ENCODE measurements at regions not wholly inside any gene's neighbourhood (a gene's known extent, or its start where the extent isn't known, plus 50 kb on each side); places are given as distances from the start of the nearest gene placed in this dataset.

- no peak for DNase-seq (ENCODE audit: low read depth)
Measured at GRCh38 chr10:110398419-110399105, 93.8 kb upstream of the SMNDC1 start.

GRCh38 chr10:110399106-110399964, 94.6 kb upstream of the SMNDC1 start:
- no peak for DNase-seq (ENCODE audit: low read depth)

DNA sequence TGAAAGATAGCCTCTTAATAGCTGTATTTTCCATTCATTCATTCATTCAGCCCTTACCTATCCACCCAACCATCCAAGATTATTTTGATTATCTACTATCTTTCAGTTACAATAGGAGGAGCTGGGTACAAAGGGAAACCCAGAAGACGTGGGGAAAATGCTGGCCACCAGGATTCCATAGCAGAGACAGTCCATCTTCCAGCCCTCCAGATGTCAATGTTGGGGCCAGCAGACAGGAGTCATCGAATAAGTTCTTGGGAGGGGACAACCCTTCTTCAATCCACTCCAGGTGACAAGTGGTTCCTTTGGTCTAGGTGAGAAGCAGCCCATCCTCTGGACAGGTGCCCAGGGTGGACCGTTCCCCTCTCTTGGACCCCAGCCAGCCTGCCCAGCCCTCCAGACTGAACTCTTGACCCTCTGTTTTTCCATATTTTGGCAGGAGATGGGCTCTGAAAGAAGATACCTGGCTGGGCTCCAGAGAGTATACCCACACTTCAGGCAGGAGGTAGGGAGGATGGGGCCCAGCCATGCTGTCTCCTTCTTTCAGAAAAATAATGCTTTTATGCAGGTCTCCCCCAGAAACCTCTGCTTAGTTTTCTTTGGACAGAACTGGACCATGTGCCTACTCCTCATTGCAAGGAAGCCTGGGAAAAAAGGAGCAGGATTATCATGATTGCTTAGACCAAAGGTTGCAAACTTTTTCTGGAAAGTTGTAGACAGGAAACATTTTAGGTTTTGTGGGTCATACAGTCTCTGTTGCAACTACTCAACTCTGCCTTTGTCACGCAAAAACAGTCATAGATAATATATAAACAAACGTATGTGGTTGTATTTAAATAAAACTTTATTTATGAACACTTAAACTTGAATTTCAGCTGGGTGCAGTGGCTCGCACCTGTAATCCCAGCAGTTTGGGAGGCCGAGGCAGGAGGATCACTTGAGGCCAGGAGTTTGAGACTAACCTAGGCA, 95.5 kb upstream of the SMNDC1 start:
- no peak for DNase-seq (ENCODE audit: low read depth)

DNA sequence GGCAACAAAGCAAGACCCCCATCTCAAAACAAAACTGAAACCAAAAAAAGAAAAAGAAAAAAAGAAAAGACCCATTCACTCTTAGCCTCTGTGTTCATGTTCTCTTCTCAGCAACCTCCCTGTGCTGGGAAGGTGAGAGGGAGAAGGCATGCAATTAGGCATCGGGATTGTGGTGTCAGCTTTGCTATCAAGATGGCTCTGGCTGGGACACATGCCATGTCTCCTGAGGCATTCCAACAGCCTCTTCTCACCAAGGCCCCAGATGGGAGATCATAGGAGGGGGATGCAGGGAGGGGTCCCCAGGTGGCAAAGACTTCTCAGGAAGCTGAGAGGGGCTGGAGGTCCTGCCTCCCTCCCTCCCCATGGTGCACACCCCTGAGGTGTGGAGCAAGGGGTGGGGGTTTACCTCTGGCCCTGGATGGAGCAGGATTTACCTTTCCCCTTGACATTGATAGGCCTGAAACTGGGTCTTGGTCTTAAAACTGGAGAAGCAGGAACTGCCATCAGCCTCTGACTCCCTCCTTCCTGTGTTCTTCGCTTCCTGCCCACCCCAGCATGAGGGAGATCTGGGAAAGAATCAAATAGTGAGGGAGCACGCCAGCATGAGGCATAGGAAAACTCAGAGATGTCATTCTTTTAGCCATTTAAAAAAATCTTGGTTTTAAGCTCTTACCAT, 96.2 kb upstream of the DUSP5 start:
- DNase-seq (ENCODE audit: low read depth), result no peak

GRCh38 chr10:110402077-110402416, 95.7 kb upstream of the DUSP5 start:
- no peak for DNase-seq (ENCODE audit: low read depth)

DNA sequence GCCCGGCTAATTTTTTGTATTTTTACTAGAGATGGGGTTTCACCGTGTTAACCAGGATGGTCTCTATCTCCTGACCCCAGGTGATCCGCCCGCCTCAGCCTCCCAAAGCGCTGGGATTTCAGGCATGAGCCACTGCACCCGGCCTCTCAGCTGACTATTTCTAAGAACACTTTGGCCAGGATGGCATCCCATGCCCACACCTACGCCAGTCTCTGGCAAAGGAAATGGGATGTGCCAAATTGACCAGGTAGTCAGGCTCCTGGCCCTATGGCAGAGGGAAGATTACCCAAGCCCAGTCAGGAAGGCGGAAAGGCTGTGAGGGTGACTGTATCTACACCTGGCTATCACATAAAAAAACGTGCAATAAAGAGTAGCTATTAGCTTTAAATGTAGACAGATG, 94.1 kb upstream of the DUSP5 start:
- no peak for DNase-seq (ENCODE audit: low read depth)

DNA sequence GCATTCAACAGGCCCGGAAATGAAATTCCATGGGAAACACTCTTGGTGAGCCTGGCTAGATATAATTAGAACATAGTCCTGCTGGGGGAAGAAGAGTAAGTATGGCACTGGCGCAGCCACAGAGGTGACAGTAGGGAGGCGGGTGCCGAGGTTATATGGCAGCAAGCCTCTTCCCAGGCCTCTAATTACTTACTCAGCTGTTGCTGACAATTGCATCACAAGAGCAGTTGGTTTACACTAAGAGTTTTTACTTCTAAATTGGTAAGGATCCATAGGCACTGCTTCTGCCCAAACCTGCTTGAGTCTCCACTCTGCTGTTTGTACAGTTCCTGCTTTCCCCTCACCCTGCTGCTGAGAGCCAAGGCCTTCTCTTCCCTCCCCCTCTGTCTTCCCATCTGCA, 93.3 kb upstream of the DUSP5 start:
- DNase-seq (ENCODE audit: low read depth), result no peak

- no peak for DNase-seq (ENCODE audit: low read depth)
Measured at GRCh38 chr10:110404825-110405224, 92.9 kb upstream of the DUSP5 start.

DNA sequence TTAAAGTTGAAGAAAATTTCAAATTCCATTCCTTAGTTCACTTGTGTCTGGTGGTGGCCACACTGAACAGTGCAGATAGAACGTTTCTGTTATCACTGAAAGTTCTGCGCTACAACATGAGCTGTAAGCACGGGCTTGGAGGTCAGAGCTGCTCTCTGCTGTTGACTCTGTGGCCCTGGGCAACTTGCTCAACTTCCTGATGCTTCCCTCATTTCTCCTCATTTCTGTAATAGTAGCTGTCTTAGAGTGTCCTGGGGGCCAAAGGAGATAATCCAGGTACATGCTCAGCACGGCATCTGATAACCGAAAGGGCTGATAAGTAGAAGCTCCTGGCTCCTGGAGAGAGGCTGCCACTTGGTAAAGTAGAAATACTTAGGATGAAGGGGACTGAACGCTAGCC, 92.3 kb upstream of the DUSP5 start:
- no peak for DNase-seq (ENCODE audit: low read depth)

- no peak for DNase-seq (ENCODE audit: low read depth)
Measured at GRCh38 chr10:110407301-110408170, 90.2 kb upstream of the DUSP5 start.

DNA sequence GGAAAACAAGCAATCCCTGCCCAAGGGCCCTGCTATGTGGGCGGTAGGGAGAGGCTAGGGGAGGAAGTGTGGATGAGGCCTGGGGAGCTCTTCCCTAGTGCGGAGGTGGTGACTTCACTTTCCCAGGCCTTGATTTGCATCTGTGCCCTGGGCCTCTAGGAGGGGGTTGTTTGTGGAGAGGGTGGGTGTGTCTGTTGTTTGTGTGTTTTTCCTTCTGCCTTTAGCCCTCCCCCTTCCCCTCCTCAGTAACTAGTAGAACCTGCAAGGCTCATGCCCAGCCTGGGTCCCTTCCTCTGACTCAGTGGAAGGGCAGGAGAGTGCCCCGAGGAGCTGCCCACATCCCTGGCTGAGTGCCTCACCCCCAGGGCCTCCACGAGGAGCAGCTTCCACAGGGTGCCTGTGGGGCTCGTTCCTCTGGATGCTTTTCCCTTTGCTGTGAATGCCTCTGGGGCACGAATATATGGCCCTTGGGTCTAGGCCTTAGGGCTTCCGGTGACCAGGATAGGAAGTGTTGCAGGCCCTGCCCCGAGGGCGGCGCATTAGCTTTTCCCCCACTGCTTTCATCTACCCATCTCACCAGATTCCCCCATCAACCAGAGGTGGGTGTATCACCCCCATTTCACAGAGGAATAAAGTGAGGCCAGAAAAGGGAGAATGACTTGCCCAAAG, 89.4 kb upstream of the DUSP5 start:
- no peak for DNase-seq (ENCODE audit: low read depth)

DNA sequence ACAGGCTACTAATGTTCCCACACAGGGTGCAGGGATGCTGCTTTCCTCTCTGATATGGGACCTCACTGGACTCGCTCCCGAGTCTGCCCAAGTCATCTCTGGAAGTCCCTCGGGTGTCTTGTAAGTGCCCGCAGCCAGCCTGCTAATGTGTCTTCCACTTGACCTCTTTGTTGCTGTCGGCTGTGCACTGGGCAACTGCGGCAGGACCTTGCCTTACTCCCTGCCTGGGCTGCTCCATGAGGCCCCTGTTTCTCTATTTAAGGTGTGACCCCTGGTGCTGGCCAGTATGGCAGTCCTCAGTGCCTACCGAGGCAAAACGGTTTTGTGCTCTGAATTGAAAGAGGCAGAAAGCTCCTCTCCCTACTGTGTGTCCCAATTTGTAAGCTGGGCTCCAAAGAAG, 88.8 kb upstream of the DUSP5 start:
- DNase-seq (ENCODE audit: low read depth), result no peak

GRCh38 chr10:110409488-110409887, 88.2 kb upstream of the DUSP5 start:
- no peak for DNase-seq (ENCODE audit: low read depth)

- no peak for DNase-seq (ENCODE audit: low read depth)
Measured at GRCh38 chr10:110409926-110410325, 87.8 kb upstream of the DUSP5 start.

- DNase-seq (ENCODE audit: low read depth), result no peak
Measured at GRCh38 chr10:110410329-110411046, 87.2 kb upstream of the DUSP5 start.

DNA sequence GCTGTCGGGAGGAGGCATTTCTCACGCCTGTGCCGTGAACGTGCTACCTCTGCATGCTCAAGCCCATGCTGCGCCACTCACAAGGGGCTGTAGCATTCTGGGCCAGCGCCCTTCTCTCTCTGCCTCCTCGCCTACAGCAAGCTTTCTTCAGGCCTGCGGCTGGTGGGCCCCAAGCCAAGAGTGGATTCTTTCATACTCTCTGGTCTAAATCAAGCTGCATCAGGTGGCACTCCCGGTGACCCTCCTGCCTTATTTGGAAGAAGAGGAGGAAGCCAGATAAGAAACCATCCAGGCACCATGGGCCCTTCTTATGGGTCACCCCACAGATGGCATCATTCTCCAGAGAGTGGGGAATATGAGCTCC, 86.7 kb upstream of the DUSP5 start:
- no peak for DNase-seq (ENCODE audit: low read depth)

GRCh38 chr10:110413049-110413783, 84.5 kb upstream of the DUSP5 start:
- DNase-seq (ENCODE audit: low read depth), result no peak

DNA sequence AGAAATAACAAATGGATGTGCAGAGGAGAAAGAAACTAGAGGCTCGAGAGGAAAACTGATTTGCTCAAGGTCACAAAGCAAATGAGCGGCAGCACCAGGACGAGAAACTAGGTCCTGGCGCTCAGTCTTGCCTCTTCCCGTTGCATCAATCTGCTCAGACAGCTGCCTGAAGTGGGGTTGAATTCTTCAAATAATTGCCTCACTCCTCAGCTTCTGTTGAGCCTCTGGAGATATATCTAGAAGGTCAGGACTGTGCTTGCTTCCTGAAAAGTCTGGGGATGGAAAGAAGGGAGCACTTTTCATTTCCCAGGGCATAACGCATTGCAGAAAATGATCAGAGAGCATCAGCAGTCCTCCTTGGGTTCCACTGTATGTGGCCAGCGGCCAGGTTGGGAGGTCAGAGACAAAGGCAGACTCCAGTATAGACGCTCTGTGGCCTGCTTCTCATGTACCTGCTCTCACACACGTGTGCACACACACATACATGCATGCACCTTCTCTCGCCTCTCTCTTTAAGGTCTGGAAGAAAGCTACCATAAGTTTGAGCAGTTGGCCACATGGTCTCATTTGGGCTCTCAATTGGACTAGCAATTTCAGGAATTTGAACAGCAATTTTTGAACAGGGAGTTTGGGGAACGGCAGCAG, 83.7 kb upstream of the DUSP5 start:
- DNase-seq (ENCODE audit: low read depth), result no peak
